ENCODE measurements at regions not wholly inside any gene's neighbourhood (a gene's known extent, or its start where the extent isn't known, plus 50 kb on each side); places are given as distances from the start of the nearest gene placed in this dataset.

DNA sequence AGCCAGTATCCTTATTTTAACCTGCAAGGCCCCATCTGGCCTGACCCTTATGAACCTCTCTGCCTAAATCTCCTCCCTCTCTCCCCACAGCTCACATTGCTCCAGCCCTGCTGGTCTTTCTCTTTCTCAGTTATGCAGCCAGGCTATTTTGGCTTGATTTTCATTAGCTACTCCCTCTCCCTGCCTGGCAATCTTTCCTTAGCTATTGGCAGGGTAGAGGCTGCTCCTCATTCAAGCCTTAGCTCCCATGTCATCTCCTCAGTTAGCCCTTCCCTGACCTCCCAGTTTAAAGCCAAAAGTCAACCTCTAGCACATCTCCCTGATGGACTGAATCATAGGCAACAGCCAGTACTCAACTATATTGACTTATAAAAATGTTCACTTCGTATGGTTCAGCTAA is 214.4 kb upstream of the CELF2 start:
- Histone ChIP-seq H3K4me3 (ENCODE audit: low read depth in 1 of 2, low read length in 2 of 2) (no peak overlapping the region), H3K27ac (ENCODE audit: low read depth in 2 of 2, low read length in 1 of 2) (no peak overlapping the region), H3K36me3 (ENCODE audit: control insufficient read depth in 2 of 2, insufficient read depth in 2 of 2, low read length in 1 of 2) (no peaks in the 10 kb centered on the region), H3K27me3 (ENCODE audit: control insufficient read depth in 1 of 2, insufficient read depth in 2 of 2, low read length in 2 of 2) (no peaks in the 10 kb centered on the region), H3K9me3 (ENCODE audit: control insufficient read depth in 2 of 2, insufficient read depth in 1 of 2, low read depth in 1 of 2, low read length in 1 of 2) (no peaks in the 10 kb centered on the region), H3K4me1 (ENCODE audit: control insufficient read depth in 2 of 2, insufficient read depth in 2 of 2, low read length in 1 of 2) (no peaks in the 10 kb centered on the region)
- 48 to 54% methylated on average over 1 of the region's 1 CpG for WGBS, 2 donors

DNA sequence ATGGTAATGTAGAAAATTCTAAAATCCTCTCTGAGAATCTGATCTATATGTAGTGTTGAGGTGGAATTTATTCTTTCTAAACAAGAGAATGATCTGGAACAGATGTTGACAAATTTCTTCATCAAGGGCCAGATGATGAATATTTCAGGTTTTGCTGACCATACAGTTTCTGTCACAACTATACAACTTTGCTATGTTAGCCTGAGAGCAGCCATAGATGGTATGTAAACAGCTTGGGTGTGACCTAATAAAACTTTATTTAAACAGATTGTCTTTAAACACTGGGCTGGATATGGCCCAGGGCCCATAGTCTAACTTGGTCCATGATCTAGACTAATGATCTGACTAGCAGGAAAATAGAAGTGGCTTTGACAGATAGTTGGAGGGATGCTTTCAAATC is 213.6 kb upstream of the CELF2 start:
- Histone ChIP-seq H3K27me3 (ENCODE audit: control insufficient read depth in 1 of 2, insufficient read depth in 2 of 2, low read length in 2 of 2) (no peaks in the 10 kb centered on the region), H3K36me3 (ENCODE audit: control insufficient read depth in 2 of 2, insufficient read depth in 2 of 2, low read length in 1 of 2) (no peaks in the 10 kb centered on the region), H3K4me1 (ENCODE audit: control insufficient read depth in 2 of 2, insufficient read depth in 2 of 2, low read length in 1 of 2) (no peaks in the 10 kb centered on the region), H3K27ac (ENCODE audit: low read depth in 2 of 2, low read length in 1 of 2) (no peak overlapping the region), H3K9me3 (ENCODE audit: control insufficient read depth in 2 of 2, insufficient read depth in 1 of 2, low read depth in 1 of 2, low read length in 1 of 2) (no peaks in the 10 kb centered on the region), H3K4me3 (ENCODE audit: low read depth in 1 of 2, low read length in 2 of 2) (no peak overlapping the region)

DNA sequence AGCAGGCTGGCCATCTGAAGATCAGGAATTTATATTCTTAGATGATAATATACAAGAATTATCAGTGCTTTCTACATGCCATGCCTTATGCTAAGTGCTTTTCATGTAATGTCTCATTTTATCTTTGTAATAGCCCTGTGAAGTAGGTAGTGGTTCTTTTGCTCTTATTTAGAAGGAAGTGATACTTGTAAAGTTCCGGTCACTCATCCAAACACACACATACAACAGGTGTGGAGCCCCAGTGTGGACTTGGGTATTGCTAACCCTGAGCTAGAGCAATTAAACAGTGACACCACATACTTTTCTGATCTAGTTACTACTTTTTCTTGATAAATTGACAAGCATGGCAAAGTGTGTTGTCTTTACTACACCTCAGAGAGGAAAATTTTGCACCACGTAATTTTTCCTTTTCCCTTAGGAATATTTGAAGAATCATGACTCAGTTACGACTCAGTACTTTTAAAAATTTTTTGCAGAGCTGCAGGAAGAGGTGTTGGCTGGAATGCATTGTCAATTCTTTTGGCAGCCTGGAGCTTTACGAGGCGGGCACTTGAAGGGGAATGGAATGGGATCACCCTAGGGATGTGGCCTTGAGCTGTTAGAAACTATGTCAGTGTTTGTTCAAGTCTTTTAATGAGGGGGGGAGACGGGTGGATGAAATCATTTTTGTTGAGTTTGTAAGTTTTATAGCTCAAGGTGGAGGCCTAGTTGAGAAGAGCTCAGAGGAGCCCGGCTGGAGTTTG is 212.5 kb upstream of the CELF2 start:
- no peaks in the 10 kb centered on the region for H3K4me1 ChIP-seq (ENCODE audit: control insufficient read depth in 2 of 2, insufficient read depth in 2 of 2, low read length in 1 of 2)
- H3K9me3 ChIP-seq (ENCODE audit: control insufficient read depth in 2 of 2, insufficient read depth in 1 of 2, low read depth in 1 of 2, low read length in 1 of 2) = no peaks in the 10 kb centered on the region
- H3K27ac ChIP-seq (ENCODE audit: low read depth in 2 of 2, low read length in 1 of 2) = no peak overlapping the region
- H3K36me3 ChIP-seq (ENCODE audit: control insufficient read depth in 2 of 2, insufficient read depth in 2 of 2, low read length in 1 of 2) = no peaks in the 10 kb centered on the region
- 36 to 49% methylated on average over 7 of the region's 7 CpGs for WGBS, 2 donors
- no peak overlapping the region for H3K4me3 ChIP-seq (ENCODE audit: low read depth in 1 of 2, low read length in 2 of 2)
- no peaks in the 10 kb centered on the region for H3K27me3 ChIP-seq (ENCODE audit: control insufficient read depth in 1 of 2, insufficient read depth in 2 of 2, low read length in 2 of 2)

DNA sequence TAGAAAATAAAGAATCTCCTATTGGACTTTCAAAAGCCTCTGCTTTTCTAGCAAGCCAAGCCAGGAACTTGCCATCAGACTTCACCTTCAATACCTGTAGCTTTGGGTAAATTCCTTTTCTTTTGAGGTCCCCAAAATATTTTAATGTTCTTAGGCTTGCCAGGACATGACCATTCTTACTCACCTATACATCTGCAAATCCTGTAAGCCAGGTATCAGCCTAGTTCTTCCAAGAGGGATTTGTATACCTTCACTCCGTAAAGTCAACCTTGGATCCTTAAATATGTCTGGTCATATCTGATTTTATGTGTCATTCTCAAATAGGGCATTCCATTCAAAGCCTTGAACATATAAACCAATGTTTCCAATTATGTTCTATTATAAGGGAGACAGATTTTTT is 210.6 kb upstream of the CELF2 start:
- Histone ChIP-seq H3K27ac (ENCODE audit: low read depth in 2 of 2, low read length in 1 of 2) (no peak overlapping the region), H3K4me1 (ENCODE audit: control insufficient read depth in 2 of 2, insufficient read depth in 2 of 2, low read length in 1 of 2) (no peaks in the 10 kb centered on the region), H3K4me3 (ENCODE audit: low read depth in 1 of 2, low read length in 2 of 2) (no peak overlapping the region), H3K9me3 (ENCODE audit: control insufficient read depth in 2 of 2, insufficient read depth in 1 of 2, low read depth in 1 of 2, low read length in 1 of 2) (no peaks in the 10 kb centered on the region), H3K27me3 (ENCODE audit: control insufficient read depth in 1 of 2, insufficient read depth in 2 of 2, low read length in 2 of 2) (no peaks in the 10 kb centered on the region), H3K36me3 (ENCODE audit: control insufficient read depth in 2 of 2, insufficient read depth in 2 of 2, low read length in 1 of 2) (no peaks in the 10 kb centered on the region)
- WGBS, 2 donors = 61% methylated on average over 1 of the region's 1 CpG

DNA sequence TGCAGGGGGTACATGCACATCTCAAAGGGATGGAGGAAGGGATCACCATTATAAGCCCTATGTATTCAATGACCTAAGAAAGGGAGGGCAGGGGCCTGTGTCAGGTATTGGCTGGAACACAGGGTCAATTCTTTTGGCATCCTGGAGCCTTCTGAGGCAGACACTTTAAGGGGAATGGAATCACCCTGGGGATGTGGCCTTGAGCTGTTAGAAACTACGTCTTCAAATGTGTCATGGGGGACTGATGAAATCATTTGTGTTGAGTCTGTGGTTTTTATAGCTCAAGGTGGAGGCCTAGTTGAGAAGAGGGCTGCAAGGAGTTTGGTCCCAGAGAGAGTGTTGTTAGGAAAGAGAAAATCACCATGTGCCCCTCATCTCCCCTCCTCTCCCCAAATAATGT is 206.1 kb upstream of the CELF2 start:
- WGBS, 2 donors = 83 to 86% methylated on average over 1 of the region's 1 CpG
- Histone ChIP-seq H3K4me1 (ENCODE audit: control insufficient read depth in 2 of 2, insufficient read depth in 2 of 2, low read length in 1 of 2) (no peaks in the 10 kb centered on the region), H3K27me3 (ENCODE audit: control insufficient read depth in 1 of 2, insufficient read depth in 2 of 2, low read length in 2 of 2) (no peaks in the 10 kb centered on the region), H3K27ac (ENCODE audit: low read depth in 2 of 2, low read length in 1 of 2) (no peak overlapping the region), H3K4me3 (ENCODE audit: low read depth in 1 of 2, low read length in 2 of 2) (no peak overlapping the region), H3K9me3 (ENCODE audit: control insufficient read depth in 2 of 2, insufficient read depth in 1 of 2, low read depth in 1 of 2, low read length in 1 of 2) (no peaks in the 10 kb centered on the region), H3K36me3 (ENCODE audit: control insufficient read depth in 2 of 2, insufficient read depth in 2 of 2, low read length in 1 of 2) (no peaks in the 10 kb centered on the region)

DNA sequence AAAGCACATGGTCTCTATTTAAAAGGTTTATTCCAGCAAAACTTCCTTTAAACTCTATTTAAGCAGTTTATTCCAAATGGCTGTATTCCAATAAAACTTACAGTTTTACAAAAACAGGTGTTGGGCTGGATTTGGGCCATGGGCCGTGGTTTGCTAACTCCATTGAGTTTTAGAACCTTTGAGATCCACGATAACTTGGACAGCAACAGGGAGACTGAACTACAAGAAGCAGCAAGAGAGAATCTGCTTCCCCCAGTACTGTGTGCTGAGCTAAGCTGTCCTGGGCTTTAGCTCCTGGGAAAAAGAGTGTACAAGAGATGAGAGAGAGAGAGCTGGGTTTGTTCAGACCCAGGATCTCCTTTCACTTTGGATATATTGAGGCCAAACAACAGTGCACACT is 204.0 kb upstream of the CELF2 start:
- no peak overlapping the region for H3K4me3 ChIP-seq (ENCODE audit: low read depth in 1 of 2, low read length in 2 of 2)
- 50 to 55% methylated on average over 2 of the region's 2 CpGs for WGBS, 2 donors
- H3K27ac ChIP-seq (ENCODE audit: low read depth in 2 of 2, low read length in 1 of 2) = no peak overlapping the region
- H3K9me3 ChIP-seq (ENCODE audit: control insufficient read depth in 2 of 2, insufficient read depth in 1 of 2, low read depth in 1 of 2, low read length in 1 of 2) = no peaks in the 10 kb centered on the region
- H3K36me3 ChIP-seq (ENCODE audit: control insufficient read depth in 2 of 2, insufficient read depth in 2 of 2, low read length in 1 of 2) = no peaks in the 10 kb centered on the region
- no peaks in the 10 kb centered on the region for H3K4me1 ChIP-seq (ENCODE audit: control insufficient read depth in 2 of 2, insufficient read depth in 2 of 2, low read length in 1 of 2)
- H3K27me3 ChIP-seq (ENCODE audit: control insufficient read depth in 1 of 2, insufficient read depth in 2 of 2, low read length in 2 of 2) = no peaks in the 10 kb centered on the region

DNA sequence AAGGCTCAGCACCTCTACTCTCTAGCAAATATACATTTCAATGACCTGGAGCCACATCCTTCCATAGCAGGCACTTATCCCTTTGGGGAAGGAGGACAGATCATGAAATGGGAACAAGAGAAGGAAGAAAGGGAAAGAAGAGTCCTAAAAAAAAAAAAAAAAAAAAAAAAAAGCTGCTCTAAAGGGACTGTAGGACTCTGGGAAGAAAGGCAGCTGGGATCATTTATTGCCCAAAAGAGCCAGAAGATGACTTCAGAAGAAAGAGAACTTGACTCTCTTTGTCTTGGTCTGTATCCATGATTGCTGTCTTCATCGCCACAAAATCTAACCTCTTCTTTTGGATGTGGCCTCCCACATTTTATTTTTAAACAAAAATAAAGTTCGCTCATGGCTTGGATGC is 203.6 kb upstream of the CELF2 start:
- H3K9me3 ChIP-seq (ENCODE audit: control insufficient read depth in 2 of 2, insufficient read depth in 1 of 2, low read depth in 1 of 2, low read length in 1 of 2) = no peaks in the 10 kb centered on the region
- WGBS, 2 donors = 90 to 91% methylated on average over 2 of the region's 2 CpGs
- H3K27me3 ChIP-seq (ENCODE audit: control insufficient read depth in 1 of 2, insufficient read depth in 2 of 2, low read length in 2 of 2) = no peaks in the 10 kb centered on the region
- no peak overlapping the region for H3K4me3 ChIP-seq (ENCODE audit: low read depth in 1 of 2, low read length in 2 of 2)
- H3K36me3 ChIP-seq (ENCODE audit: control insufficient read depth in 2 of 2, insufficient read depth in 2 of 2, low read length in 1 of 2) = no peaks in the 10 kb centered on the region
- no peaks in the 10 kb centered on the region for H3K4me1 ChIP-seq (ENCODE audit: control insufficient read depth in 2 of 2, insufficient read depth in 2 of 2, low read length in 1 of 2)
- no peak overlapping the region for H3K27ac ChIP-seq (ENCODE audit: low read depth in 2 of 2, low read length in 1 of 2)

DNA sequence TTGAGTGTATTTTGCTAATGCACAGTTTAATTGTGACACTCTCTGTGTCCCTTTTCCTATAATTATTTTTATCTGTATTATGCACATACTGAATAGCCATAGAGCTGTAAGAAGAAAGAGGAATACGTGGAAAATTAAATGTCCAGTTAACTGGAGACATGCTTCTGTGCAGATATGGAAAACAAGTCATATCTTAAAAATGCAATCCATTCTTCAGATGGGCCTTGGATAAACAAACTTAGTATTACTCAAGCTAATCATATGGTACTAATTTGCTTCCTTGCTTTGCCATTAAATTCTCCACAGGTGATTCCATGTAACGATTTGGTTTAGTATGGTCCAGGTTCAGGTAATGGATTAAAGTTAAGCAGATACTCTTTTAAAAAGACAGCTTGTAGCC is 201.2 kb upstream of the CELF2 start:
- WGBS, 2 donors = 72 to 75% methylated on average over 2 of the region's 2 CpGs
- Histone ChIP-seq H3K36me3 (ENCODE audit: control insufficient read depth in 2 of 2, insufficient read depth in 2 of 2, low read length in 1 of 2) (no peaks in the 10 kb centered on the region), H3K9me3 (ENCODE audit: control insufficient read depth in 2 of 2, insufficient read depth in 1 of 2, low read depth in 1 of 2, low read length in 1 of 2) (no peaks in the 10 kb centered on the region), H3K27me3 (ENCODE audit: control insufficient read depth in 1 of 2, insufficient read depth in 2 of 2, low read length in 2 of 2) (no peaks in the 10 kb centered on the region), H3K27ac (ENCODE audit: low read depth in 2 of 2, low read length in 1 of 2) (no peak overlapping the region), H3K4me3 (ENCODE audit: low read depth in 1 of 2, low read length in 2 of 2) (no peak overlapping the region), H3K4me1 (ENCODE audit: control insufficient read depth in 2 of 2, insufficient read depth in 2 of 2, low read length in 1 of 2) (no peaks in the 10 kb centered on the region)

DNA sequence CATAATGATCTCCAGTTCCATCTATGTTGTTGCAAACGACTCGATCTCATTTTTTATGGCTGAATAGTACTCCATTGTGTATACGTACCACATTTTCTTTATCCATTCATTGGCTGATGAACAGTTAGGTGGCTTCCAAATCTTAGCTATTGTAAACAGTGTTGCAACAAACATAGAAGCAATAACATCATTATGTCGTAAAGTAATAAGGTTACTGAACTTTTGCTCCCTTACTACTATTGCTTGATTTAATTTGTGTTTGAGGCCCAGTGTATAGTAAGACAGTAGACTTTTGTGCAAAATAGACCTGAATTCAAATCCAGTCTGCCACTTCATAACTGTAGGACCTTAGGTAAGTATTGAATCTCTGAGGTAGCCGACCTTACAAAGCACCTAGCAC is 200.1 kb upstream of the CELF2 start:
- Histone ChIP-seq H3K27ac (ENCODE audit: low read depth in 2 of 2, low read length in 1 of 2) (no peak overlapping the region), H3K9me3 (ENCODE audit: control insufficient read depth in 2 of 2, insufficient read depth in 1 of 2, low read depth in 1 of 2, low read length in 1 of 2) (no peaks in the 10 kb centered on the region), H3K27me3 (ENCODE audit: control insufficient read depth in 1 of 2, insufficient read depth in 2 of 2, low read length in 2 of 2) (no peaks in the 10 kb centered on the region), H3K4me3 (ENCODE audit: low read depth in 1 of 2, low read length in 2 of 2) (no peak overlapping the region), H3K36me3 (ENCODE audit: control insufficient read depth in 2 of 2, insufficient read depth in 2 of 2, low read length in 1 of 2) (no peaks in the 10 kb centered on the region), H3K4me1 (ENCODE audit: control insufficient read depth in 2 of 2, insufficient read depth in 2 of 2, low read length in 1 of 2) (no peaks in the 10 kb centered on the region)
- 76 to 87% methylated on average over 5 of the region's 5 CpGs for whole genome bisulfite sequencing, 2 donors

DNA sequence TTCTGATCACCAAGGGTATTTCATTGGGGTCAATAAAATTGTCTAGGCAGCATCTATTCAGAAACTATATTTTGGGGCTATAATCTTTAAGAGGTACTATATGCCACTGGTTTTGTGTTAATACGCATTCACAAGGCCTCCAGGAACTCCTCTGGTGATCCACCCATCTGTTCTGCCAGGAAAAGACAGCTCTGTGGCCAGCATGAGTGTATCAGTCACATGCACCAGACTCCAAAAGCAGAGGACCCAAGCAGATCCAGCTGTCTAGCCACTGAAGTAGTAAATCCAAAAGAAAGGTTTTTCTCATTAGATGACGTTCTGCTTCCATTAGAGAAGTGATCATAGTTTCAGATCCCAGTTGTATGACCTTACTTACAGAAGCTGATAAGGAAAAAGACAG is 199.6 kb upstream of the CELF2 start:
- no peak overlapping the region for H3K27ac ChIP-seq (ENCODE audit: low read depth in 2 of 2, low read length in 1 of 2)
- H3K27me3 ChIP-seq (ENCODE audit: control insufficient read depth in 1 of 2, insufficient read depth in 2 of 2, low read length in 2 of 2) = no peaks in the 10 kb centered on the region

More for the DNA sequence above, 199.6 kb upstream of the CELF2 start:
- H3K4me3 ChIP-seq (ENCODE audit: low read depth in 1 of 2, low read length in 2 of 2) = no peak overlapping the region
- no peaks in the 10 kb centered on the region for H3K9me3 ChIP-seq (ENCODE audit: control insufficient read depth in 2 of 2, insufficient read depth in 1 of 2, low read depth in 1 of 2, low read length in 1 of 2)
- no peaks in the 10 kb centered on the region for H3K36me3 ChIP-seq (ENCODE audit: control insufficient read depth in 2 of 2, insufficient read depth in 2 of 2, low read length in 1 of 2)
- H3K4me1 ChIP-seq (ENCODE audit: control insufficient read depth in 2 of 2, insufficient read depth in 2 of 2, low read length in 1 of 2) = no peaks in the 10 kb centered on the region
- 81 to 87% methylated on average over 2 of the region's 2 CpGs for WGBS, 2 donors

Data from esophagus (tissue), 2 donors.